RWPE1 (cell line): ENCODE measurements at regions not wholly inside any gene's neighbourhood (a gene's known extent, or its start where the extent isn't known, plus 50 kb on each side); places are given as distances from the start of the nearest gene placed in this dataset.
A peak's percentile ranks its signal among the peaks of the same experiment; 100 is the strongest.

Experiments
- CTCF ChIA-PET: fragments of 350-600 bp; sonication (Branson Sonifier 250); formaldehyde crosslinking; extraction: SDS; loops from one replicate; lab custom pipeline; 2021; lab: Yijun Ruan, JAX
- POLR2A ChIA-PET: fragments of 400-600 bp; formaldehyde crosslinking; extraction: SDS; loops from one replicate; lab custom pipeline; 2020; ENCODE audit warnings: antibody characterized with exemption; ENCODE audit not compliant: low non-redundant PET; lab: Yijun Ruan, JAX
- DNase-seq: peaks from one replicate; pipeline ENCODE4 v3.0.0; 2012; ENCODE audit warnings: low spot score
- H3K27ac ChIP-seq: fragments of 450-650 bp; 2 replicates; pipeline ENCODE4 v1.5.1; 2017
- CTCF ChIP-seq: fragments of 450-650 bp; conservative IDR thresholded peaks from 2 replicates; pipeline ENCODE4 v1.5.1; 2017; ENCODE audit warnings: low read depth, mild to moderate bottlenecking

GRCh38 chr12:46958053-46958452, 121.4 kb upstream of the PCED1B start:
- CTCF ChIA-PET, result interaction anchor here (0.5 kb wide), 2 partner anchors 10 to 76 kb away, joined by 3 read pairs; no protein-coding TSS in a partner anchor
- POLR2A ChIA-PET, result no interaction called here
- H3K27ac ChIP-seq, result no peak overlapping the region
- DNase-seq, result no peak
- TF ChIP-seq CTCF, result no peak

GRCh38 chr12:46958599-46959290, 120.7 kb upstream of the PCED1B start:
- H3K27ac ChIP-seq, result no peak overlapping the region
- DNase-seq, result no peak
- ChIA-PET CTCF (interaction anchor here (0.5 to 1.1 kb wide), 2 partner anchors 25 to 77 kb away, joined by 3 read pairs; no protein-coding TSS in a partner anchor), POLR2A (no interaction called here)
- TF ChIP-seq CTCF, result no peak

- ChIA-PET POLR2A (no interaction called here), CTCF (interaction anchor here (1.1 kb wide), 1 partner anchor 24 kb away, joined by 3 read pairs; no protein-coding TSS in a partner anchor)
- peak; percentile 73 for DNase-seq
- no peak overlapping the region for H3K27ac ChIP-seq
- no peak for TF ChIP-seq CTCF
Measured at GRCh38 chr12:46959502-46959901, 119.9 kb upstream of the PCED1B start.

GRCh38 chr12:46960681-46961080, 118.7 kb upstream of the PCED1B start:
- ChIA-PET POLR2A (no interaction called here), CTCF (interaction anchor here (0.6 kb wide), 1 partner anchor 12 kb away, joined by 5 read pairs; no protein-coding TSS in a partner anchor)
- no peak for DNase-seq
- H3K27ac ChIP-seq, result no peak overlapping the region
- TF ChIP-seq CTCF, result no peak

- peak overlapping the region; percentile 41; the same call in 1 of the 2 replicates for H3K27ac ChIP-seq
- CTCF ChIA-PET, result interaction anchor here (0.6 to 1.1 kb wide), 2 partner anchors 723 to 1226 kb away, joined by 4 read pairs; no protein-coding TSS in a partner anchor
Measured at GRCh38 chr12:46963191-46963590, 116.2 kb upstream of the PCED1B start.

More at GRCh38 chr12:46963191-46963590, 116.2 kb upstream of the PCED1B start:
- no peak for DNase-seq
- POLR2A ChIA-PET, result no interaction called here
- no peak for TF ChIP-seq CTCF
